ENCODE measurements at regions not wholly inside any gene's neighbourhood (a gene's known extent, or its start where the extent isn't known, plus 50 kb on each side); places are given as distances from the start of the nearest gene placed in this dataset.

DNA sequence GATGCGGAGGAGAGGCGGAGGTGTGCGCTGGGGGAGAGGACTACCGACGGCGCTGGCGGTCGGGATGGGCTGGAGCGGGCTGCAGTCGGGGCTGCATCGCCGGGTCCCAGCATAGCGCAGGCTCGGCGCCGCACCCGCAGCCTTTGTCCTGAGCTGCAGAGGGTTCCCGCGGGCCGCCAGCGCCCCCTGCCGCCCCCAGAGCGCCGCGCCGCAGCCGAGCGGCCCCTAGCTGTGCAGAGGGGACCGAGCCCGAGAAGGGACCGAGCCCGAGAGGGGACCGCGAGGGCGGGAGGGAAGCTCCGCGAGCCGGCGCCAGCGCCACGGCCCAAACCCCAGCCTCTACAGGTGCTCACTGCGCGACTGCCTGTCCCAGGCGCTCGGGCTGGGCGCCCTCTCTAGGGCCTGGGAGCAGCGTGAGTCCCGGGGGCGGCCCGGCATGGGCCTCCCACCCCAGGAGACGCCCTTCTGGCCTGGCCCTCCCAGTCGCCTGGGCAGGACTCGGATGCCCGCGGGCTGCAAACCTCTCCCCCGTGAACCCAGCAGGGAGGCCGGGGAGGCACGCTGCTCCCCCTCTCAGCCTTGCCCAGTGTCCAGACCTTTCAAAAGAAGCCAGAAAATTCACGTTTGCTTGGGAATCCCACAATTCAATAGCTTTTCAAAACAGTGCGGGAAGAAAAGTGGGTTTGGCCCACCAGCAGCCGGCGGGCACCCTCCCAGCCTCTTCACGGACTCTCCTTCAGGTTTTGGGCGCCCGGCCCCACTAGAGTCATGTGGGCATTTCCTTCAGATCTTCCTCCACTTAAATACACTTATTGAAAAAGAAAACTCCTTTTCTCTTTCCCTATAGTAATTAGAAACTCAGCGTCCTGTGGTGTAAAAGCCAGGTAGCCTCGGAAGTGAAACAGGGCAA, 134.7 kb downstream of the TPRA1 start:
- TF ChIP-seq, protein P1, sequence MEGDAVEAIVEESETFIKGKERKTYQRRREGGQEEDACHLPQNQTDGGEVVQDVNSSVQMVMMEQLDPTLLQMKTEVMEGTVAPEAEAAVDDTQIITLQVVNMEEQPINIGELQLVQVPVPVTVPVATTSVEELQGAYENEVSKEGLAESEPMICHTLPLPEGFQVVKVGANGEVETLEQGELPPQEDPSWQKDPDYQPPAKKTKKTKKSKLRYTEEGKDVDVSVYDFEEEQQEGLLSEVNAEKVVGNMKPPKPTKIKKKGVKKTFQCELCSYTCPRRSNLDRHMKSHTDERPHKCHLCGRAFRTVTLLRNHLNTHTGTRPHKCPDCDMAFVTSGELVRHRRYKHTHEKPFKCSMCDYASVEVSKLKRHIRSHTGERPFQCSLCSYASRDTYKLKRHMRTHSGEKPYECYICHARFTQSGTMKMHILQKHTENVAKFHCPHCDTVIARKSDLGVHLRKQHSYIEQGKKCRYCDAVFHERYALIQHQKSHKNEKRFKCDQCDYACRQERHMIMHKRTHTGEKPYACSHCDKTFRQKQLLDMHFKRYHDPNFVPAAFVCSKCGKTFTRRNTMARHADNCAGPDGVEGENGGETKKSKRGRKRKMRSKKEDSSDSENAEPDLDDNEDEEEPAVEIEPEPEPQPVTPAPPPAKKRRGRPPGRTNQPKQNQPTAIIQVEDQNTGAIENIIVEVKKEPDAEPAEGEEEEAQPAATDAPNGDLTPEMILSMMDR (IDR thresholded peaks at IDR 0.05; ENCODE audit: low read depth, low read length) = peak; percentile 91
- TF ChIP-seq EZH2phosphoT487 (IDR thresholded peaks at IDR 0.05; ENCODE audit: low read depth) = no peak
